ENCODE measurements at regions not wholly inside any gene's neighbourhood (a gene's known extent, or its start where the extent isn't known, plus 50 kb on each side); places are given as distances from the start of the nearest gene placed in this dataset.

DNA sequence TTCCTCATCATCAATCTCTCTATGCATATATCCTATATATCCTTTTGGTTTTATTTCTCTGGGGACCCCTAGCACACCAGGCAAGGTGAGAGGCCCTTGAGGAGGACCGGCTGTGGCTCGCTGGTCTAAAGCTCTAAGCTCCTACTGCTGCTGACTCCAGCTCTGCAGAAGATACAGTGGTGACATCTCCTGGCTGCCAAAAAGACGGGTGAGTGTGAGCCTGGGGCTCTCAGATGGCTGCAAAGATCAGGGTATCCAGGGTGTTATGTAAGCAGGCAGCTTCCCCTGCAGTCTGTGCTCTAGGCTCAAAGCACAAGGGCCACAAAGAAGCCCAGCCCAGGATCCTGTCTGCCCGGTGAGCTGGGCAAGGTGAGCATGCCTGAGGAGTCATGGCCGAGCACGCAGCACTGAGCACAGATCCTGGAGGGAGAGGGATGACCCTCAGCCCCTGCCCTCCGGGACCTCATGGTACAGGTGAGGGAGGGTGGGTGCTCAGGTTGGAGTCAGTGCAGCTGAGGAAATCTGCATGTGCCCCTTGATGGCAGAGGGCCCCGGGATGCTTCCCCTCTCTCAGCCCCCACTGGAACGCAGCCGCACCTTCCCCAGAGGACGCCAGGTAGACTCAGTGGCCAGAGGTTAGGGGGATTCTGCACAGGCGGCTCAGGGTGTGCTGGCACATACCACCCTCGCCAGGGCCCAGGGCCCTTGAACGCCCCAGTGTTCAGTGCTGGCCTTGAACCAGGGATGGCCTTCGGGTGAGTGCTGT, 95.4 kb upstream of the INSIG1 start:
- ChIA-PET RAD21 (ENCODE audit: low non-redundant PET in 1 of 2, low total read pairs in 2 of 2, uncharacterized antibody in 2 of 2, unreplicated experiment in 2 of 2) (no interaction called here), CTCF (no interaction called here), POLR2A (no interaction called here)
- H3K9me2 ChIP-seq (ENCODE audit: insufficient read depth): no peaks in the 10 kb centered on the region
- H4K20me1 ChIP-seq (ENCODE audit: insufficient read depth): no peaks in the 10 kb centered on the region
- no peaks in the 10 kb centered on the region for H3K27me3 ChIP-seq (ENCODE audit: insufficient read depth, low read length)
- DNase-seq (ENCODE audit: low read depth, low spot score): no peak
- no peak overlapping the region for H3K9ac ChIP-seq (ENCODE audit: low read length)
- no peak overlapping the region for H2AFZ ChIP-seq (ENCODE audit: low read depth, low read length, poor library complexity, severe bottlenecking)
- no peaks in the 10 kb centered on the region for H3K9me3 ChIP-seq (ENCODE audit: control insufficient read depth in 1 of 2, insufficient read depth in 1 of 2, low read depth in 1 of 2, low read length in 2 of 2)
- no peak for TF ChIP-seq EZH2 (IDR thresholded peaks at IDR 0.05)
- TF ChIP-seq EZH2phosphoT487 (IDR thresholded peaks at IDR 0.05; ENCODE audit: borderline replicate concordance): no peak
- TF ChIP-seq EGR1 (IDR thresholded peaks at IDR 0.05; ENCODE audit: low read depth): no peak
- no peak for TF ChIP-seq RAD21 (IDR thresholded peaks at IDR 0.05; ENCODE audit: low read depth)
- no peak for TF ChIP-seq FOSL1 (IDR thresholded peaks at IDR 0.05; ENCODE audit: low read depth)
- TF ChIP-seq, protein P1, sequence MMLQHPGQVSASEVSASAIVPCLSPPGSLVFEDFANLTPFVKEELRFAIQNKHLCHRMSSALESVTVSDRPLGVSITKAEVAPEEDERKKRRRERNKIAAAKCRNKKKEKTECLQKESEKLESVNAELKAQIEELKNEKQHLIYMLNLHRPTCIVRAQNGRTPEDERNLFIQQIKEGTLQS (IDR thresholded peaks at IDR 0.05): no peak
- TF ChIP-seq SP1 (IDR thresholded peaks at IDR 0.05; ENCODE audit: low read depth): no peak
- H3K4me2 ChIP-seq (ENCODE audit: low read length): no peak overlapping the region
- intact Hi-C loops (cut with micrococcal nuclease): no loop called here
- no peaks in the 10 kb centered on the region for H3K36me3 ChIP-seq (ENCODE audit: control insufficient read depth in 1 of 2, insufficient read depth in 2 of 2, low read length in 2 of 2)
- ATAC-seq: no peak
- H3K4me3 ChIP-seq (replicated peaks in 1 of 2; ENCODE audit: low read depth in 1 of 2, low read length in 2 of 2): no peak overlapping the region
- H3K4me1 ChIP-seq (ENCODE audit: control insufficient read depth in 1 of 2, insufficient read depth in 2 of 2, low read length in 2 of 2): peaks cover 9 to 24% of the 10 kb centered on the region in 2 experiments; a peak in 3 of 4 replicates
- no peaks in the 10 kb centered on the region for H3K79me2 ChIP-seq (ENCODE audit: insufficient read depth, low read length)
- BruUV-seq (replicated peaks): no TSS peak
- H3K27ac ChIP-seq (ENCODE audit: low read depth, low read length): no peak overlapping the region

GRCh38 chr7:155203059-155203881, 94.4 kb upstream of the INSIG1 start:
- H3K4me3 ChIP-seq (replicated peaks in 1 of 2; ENCODE audit: low read depth in 1 of 2, low read length in 2 of 2): no peak overlapping the region
- H3K79me2 ChIP-seq (ENCODE audit: insufficient read depth, low read length): no peaks in the 10 kb centered on the region
- H3K27ac ChIP-seq (ENCODE audit: low read depth, low read length): no peak overlapping the region
- CTCF ChIA-PET: no interaction called here
- H3K4me1 ChIP-seq (ENCODE audit: control insufficient read depth in 1 of 2, insufficient read depth in 2 of 2, low read length in 2 of 2): peaks cover 9 to 24% of the 10 kb centered on the region in 2 experiments; a peak in 3 of 4 replicates
- no peaks in the 10 kb centered on the region for H3K36me3 ChIP-seq (ENCODE audit: control insufficient read depth in 1 of 2, insufficient read depth in 2 of 2, low read length in 2 of 2)
- H3K9me3 ChIP-seq (ENCODE audit: control insufficient read depth in 1 of 2, insufficient read depth in 1 of 2, low read depth in 1 of 2, low read length in 2 of 2): no peaks in the 10 kb centered on the region
- no peak overlapping the region for H2AFZ ChIP-seq (ENCODE audit: low read depth, low read length, poor library complexity, severe bottlenecking)
- no peaks in the 10 kb centered on the region for H3K27me3 ChIP-seq (ENCODE audit: insufficient read depth, low read length)
- POLR2A ChIA-PET: no interaction called here
- H3K4me2 ChIP-seq (ENCODE audit: low read length): no peak overlapping the region
- DNase-seq (ENCODE audit: low read depth, low spot score) (no peak), ATAC-seq (no peak)
- no peaks in the 10 kb centered on the region for H4K20me1 ChIP-seq (ENCODE audit: insufficient read depth)
- RAD21 ChIA-PET (ENCODE audit: low non-redundant PET in 1 of 2, low total read pairs in 2 of 2, uncharacterized antibody in 2 of 2, unreplicated experiment in 2 of 2): no interaction called here
- intact Hi-C loops (cut with micrococcal nuclease): no loop called here
- no TSS peak for BruUV-seq (replicated peaks)
- no peak overlapping the region for H3K9ac ChIP-seq (ENCODE audit: low read length)
- no peaks in the 10 kb centered on the region for H3K9me2 ChIP-seq (ENCODE audit: insufficient read depth)
- no peak for TF ChIP-seq JUND (IDR thresholded peaks at IDR 0.05)
- no peak for TF ChIP-seq ZFX (IDR thresholded peaks at IDR 0.05)
- no peak for TF ChIP-seq ZBTB33 (IDR thresholded peaks at IDR 0.05; ENCODE audit: extremely low read depth, insufficient replicate concordance, low read length)
- TF ChIP-seq REST (IDR thresholded peaks at IDR 0.05; ENCODE audit: low read depth): no peak
